Lower leg skin (tissue), 3 donors: ENCODE measurements at regions not wholly inside any gene's neighbourhood (a gene's known extent, or its start where the extent isn't known, plus 50 kb on each side); places are given as distances from the start of the nearest gene placed in this dataset.

Experiments used
- POLR2A ChIP-seq, 2 donors: fragments of 450-650 bp; IDR thresholded peaks; one replicate each; pipeline ENCODE4 v1.6.1; 2016 to 2017; ENCODE audit warnings: antibody characterized with exemption in 2 of 2, mild to moderate bottlenecking in 1 of 2, moderate library complexity in 1 of 2
- TF ChIP-seq, protein P1 (sequence below), 3 donors: fragments of 450-650 bp; IDR thresholded peaks; one replicate each; pipeline ENCODE4 v1.5.1; 2016; ENCODE audit warnings: antibody characterized with exemption in 3 of 3, mild to moderate bottlenecking in 3 of 3, moderate library complexity in 2 of 3

DNA sequence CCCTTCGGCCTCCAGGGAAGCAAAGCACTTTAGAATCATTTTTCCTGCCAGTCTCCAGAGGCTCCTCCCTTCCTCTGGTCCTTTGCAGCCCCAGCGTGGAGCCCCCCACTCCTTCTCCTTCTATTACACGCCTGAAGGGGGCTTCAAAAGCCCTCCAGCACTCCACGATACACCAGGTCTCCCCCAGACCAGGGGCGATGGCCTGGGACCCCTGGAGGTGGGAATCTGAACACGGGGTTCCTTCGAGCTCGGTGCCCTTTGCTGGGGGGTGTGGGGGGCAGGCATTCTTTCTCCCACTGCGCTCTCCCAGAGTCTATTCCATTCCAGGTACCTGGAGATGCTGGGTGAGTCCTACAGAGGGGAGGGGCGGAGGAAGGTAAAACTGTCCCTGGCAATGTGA, 97.6 kb downstream of the HMX1 start:
- TF ChIP-seq, protein P1, sequence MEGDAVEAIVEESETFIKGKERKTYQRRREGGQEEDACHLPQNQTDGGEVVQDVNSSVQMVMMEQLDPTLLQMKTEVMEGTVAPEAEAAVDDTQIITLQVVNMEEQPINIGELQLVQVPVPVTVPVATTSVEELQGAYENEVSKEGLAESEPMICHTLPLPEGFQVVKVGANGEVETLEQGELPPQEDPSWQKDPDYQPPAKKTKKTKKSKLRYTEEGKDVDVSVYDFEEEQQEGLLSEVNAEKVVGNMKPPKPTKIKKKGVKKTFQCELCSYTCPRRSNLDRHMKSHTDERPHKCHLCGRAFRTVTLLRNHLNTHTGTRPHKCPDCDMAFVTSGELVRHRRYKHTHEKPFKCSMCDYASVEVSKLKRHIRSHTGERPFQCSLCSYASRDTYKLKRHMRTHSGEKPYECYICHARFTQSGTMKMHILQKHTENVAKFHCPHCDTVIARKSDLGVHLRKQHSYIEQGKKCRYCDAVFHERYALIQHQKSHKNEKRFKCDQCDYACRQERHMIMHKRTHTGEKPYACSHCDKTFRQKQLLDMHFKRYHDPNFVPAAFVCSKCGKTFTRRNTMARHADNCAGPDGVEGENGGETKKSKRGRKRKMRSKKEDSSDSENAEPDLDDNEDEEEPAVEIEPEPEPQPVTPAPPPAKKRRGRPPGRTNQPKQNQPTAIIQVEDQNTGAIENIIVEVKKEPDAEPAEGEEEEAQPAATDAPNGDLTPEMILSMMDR (IDR thresholded peaks at IDR 0.05) = no peak
- no peak for TF ChIP-seq POLR2A (IDR thresholded peaks at IDR 0.05)
